GM19468 (cell line): ENCODE measurements at regions not wholly inside any gene's neighbourhood (a gene's known extent, or its start where the extent isn't known, plus 50 kb on each side); places are given as distances from the start of the nearest gene placed in this dataset.
"Not testable (repeated sequence)": the region's sequence is repeated elsewhere in the genome, so short reads cannot be mapped to it uniquely, and the experiment has no call there.

ENCODE experiments used
- ATAC-seq: cut with Tn5 transposase; IDR thresholded peaks from one replicate; pipeline ENCODE4 v1.9.1; 2021; ENCODE audit warnings: mild to moderate bottlenecking, moderate library complexity, moderate number of reproducible peaks; ENCODE audit not compliant: unreplicated experiment; ENCODE audit errors: extremely low read depth

DNA sequence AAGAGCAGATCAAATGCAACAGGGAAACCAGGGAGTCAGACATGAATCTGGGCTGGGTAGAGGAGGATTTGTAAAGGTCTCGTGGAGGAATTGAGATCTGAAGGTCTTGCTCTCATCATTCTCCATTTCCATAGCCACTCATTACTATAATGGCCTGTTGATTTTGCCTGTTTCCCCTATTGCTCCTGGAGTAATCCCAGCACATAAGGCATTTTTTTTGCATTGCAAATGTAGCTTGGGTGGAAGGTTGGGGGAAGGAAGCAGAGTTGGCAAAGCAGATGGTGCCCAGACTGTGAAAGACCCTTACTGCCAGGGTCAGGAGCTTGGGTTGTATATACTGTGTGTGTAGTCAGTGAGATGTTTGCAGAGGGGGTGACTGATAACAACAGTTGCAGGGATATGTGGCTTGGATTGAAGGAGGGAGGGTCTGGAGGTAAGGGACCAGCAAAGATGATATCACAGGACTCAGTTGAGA lies 116.0 kb downstream of the TTC6 start:
- no peak for ATAC-seq

- ATAC-seq, result no peak
Observed at GRCh38 chr14:37711831-37712475, 116.5 kb downstream of the TTC6 start.

GRCh38 chr14:37712476-37712860 lies 117.0 kb downstream of the TTC6 start:
- not testable (repeated sequence) for ATAC-seq

GRCh38 chr14:37712976-37713431 lies 117.6 kb downstream of the TTC6 start:
- no peak for ATAC-seq

DNA sequence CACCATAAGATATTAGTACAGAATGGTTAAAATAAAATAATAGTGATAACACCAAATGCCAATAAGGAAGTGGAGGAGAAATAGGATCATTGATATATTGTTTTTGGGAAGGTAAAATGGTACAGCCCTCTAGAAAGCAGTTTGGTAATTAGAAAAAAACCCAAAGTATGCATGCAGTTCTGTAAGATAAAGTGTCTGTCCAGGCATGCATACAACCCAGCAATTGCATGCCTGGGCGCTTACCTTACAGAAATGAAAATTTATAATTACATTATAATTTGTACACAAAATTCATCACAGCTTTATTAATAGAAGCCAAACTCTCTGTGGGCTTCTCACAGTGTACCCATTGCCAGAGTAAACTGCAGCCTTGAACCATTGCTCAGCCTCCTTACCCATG lies 124.7 kb downstream of the TTC6 start:
- ATAC-seq, result no peak

- no peak for ATAC-seq
Observed at GRCh38 chr14:37721976-37722659, 126.7 kb downstream of the TTC6 start.

- no peak for ATAC-seq
Observed at GRCh38 chr14:37723515-37723914, 128.1 kb downstream of the TTC6 start.

DNA sequence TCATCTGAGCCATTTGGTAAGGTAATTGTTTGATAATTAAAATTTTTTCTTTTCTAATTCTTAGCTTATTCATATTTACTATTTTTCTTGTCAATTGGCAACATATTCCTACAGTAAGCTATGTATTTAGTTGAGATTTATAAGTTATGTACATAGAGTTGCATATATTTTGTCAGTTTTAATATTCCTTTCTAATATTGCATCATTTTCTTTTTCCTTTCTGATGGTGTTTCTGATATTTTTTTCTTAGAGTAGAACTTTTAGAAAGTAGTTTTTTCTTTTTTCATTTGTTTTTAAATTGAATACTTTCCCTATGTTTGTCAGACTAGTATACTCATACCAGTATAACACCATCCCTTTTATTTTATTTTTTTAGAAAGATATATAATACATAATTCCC lies 131.3 kb downstream of the TTC6 start:
- ATAC-seq, result no peak

GRCh38 chr14:37729218-37729617 lies 133.8 kb downstream of the TTC6 start:
- ATAC-seq, result no peak

DNA sequence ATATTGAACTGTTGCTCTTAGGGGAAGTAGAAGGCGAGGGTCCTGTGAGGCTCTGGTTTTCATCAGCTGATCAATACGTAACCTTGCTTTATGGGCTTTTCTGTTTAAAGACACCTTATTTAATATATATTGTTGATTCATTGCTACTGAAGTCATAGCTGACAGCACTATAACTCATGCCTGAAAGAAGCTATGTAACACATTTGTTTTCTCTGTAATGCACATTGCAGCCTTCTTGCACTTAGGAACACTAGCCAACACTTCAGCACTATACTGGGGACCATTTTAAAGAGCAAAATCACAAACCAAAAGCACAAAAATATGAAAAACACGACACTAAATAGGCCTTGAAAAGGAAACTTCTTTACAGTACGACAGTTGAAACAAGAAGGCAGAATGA lies 135.7 kb downstream of the TTC6 start:
- ATAC-seq, result no peak

- ATAC-seq, result no peak
Observed at GRCh38 chr14:37745657-37746056, 150.2 kb downstream of the TTC6 start.

DNA sequence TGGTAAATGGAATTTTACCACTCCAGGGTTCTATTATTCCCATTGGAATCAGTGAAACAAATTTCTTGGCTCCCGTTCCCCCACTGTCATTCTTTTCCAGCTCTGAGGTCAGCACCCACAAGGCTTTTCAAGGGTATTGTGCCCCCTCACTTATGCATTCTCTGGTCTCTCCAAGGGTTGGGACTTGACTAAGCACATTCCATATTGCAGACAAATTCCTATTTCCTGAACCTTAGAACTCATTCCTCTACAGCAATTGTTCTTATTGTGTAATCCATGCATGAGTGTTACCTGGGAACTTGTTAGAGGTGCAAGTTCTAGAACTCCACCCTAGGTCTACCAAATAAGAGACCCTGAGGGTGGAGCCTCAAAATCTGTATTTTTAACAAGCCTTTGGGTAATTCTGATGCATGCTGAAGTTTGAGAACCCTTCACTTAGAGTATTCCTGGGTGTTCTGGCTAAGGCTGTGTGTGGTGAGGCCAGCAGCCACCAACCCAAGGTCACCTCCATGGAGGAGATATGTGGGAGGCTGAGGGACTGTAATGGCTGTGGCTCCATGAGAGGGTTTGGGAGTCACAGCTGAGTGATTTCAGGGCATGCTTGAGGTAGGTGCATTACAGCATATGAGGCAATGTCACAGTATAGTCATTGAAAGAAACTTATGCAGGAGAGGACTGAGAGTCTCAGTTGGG lies 150.9 kb downstream of the TTC6 start:
- no peak for ATAC-seq

DNA sequence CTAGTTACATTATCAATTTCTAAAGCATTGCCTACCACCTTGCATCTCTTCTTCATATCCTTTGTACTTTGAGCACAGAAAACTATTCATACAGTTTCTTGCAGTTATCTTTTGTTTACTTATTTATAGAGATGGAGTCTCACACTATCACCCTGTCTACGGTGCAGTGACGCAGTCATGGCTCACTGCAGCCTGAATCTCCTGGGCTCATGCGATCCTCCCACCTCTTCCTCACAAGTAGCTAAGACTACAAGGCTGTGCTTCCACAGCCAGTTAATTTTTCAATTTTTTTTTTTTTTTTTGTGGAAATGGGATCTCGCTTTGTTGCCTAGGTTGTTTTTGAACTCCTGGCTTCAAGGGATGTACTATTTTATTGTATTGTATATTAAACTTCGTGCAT lies 158.0 kb downstream of the TTC6 start:
- ATAC-seq, result no peak

DNA sequence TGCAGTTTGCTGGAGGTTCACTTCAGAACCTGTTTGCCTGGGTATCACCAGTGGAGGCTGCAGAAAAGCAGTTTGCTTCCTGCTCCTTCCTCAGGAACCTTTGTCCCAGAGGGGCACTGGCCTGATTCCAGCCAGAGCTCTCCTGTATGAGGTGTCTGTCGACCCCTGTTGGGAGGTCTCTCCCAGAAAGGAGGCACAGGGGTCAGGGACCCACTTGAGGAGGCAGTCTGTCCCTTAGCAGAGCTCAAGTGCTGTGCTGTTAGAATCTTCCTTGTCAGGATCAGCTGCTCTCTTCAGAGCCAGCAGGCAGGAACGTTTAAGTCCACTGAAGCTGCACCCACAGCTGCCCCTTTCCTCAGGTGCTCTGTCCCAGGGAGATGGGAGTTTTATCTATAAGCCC lies 164.8 kb downstream of the TTC6 start:
- ATAC-seq, result not testable (repeated sequence)

- no peak for ATAC-seq
Observed at GRCh38 chr14:37763266-37763665, 167.8 kb downstream of the TTC6 start.

GRCh38 chr14:37772283-37772682 lies 176.9 kb downstream of the TTC6 start:
- not testable (repeated sequence) for ATAC-seq

- ATAC-seq, result no peak
Observed at GRCh38 chr14:37776791-37777499, 181.5 kb downstream of the TTC6 start.

- no peak for ATAC-seq
Observed at GRCh38 chr14:37778135-37778943, 182.9 kb downstream of the TTC6 start.

DNA sequence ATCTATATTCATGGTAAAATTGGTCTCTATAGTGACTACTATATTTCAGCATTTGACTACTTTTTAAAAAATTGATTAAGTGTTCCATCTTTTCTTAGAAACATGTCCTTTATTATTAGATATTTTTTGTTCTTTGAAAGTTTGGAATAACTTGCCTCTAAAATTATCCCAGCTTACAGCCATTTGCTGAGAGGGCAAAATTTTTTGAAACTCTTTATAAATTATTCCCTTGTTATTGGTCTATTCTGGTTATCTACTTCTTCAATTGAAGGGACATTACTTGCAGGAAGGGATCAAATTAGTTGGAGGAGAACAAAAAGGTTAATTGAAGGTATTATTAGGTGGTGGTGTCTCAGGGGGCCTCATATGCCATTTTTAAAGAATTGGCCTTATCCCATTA lies 184.1 kb downstream of the TTC6 start:
- no peak for ATAC-seq

- not testable (repeated sequence) for ATAC-seq
Observed at GRCh38 chr14:37780731-37781130, 185.3 kb downstream of the TTC6 start.
